ENCODE measurements at regions not wholly inside any gene's neighbourhood (a gene's known extent, or its start where the extent isn't known, plus 50 kb on each side); places are given as distances from the start of the nearest gene placed in this dataset.
"Not testable (repeated sequence)": the region's sequence is repeated elsewhere in the genome, so short reads cannot be mapped to it uniquely, and the experiment has no call there.

DNA sequence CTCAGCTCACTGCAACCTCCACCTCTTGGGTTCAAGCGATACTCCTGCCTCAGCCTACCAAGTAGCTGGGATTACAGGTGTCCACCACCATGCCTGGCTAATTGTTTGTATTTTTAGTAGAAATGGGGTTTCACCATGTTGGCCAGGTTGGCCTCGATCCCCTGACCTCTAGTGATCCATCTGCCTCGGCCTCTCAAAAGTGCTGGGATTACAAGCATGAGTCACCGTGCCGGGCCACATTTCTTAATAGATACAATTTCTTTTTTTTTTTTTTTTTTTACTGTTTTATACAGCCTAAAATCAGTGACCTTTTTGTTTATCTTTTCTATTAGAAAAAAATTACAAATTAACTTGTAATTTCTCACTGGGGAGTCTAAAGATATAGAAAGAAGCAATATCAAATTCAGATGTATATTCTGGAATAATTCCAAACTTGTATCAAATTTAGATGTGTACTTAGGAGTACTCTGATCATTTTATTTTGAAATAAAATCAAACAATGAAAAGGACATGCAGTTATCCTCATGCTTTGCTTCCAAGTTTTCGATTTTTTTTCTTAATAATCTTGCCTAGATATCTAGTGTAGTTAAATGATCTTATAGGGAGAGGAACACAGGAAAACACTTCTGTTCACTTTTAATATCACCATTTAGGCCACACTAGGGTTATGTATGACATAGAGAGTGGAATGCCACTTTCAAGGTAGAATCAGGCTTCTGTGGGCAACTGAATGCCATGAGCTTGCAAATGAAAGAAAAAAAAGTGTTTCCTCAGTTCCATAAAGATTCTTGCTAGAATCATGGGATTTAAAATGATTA is 1089.3 kb downstream of the SUCLG1 start:
- DNase-seq (ENCODE audit: low spot score): no peak
- TF ChIP-seq, protein P1, sequence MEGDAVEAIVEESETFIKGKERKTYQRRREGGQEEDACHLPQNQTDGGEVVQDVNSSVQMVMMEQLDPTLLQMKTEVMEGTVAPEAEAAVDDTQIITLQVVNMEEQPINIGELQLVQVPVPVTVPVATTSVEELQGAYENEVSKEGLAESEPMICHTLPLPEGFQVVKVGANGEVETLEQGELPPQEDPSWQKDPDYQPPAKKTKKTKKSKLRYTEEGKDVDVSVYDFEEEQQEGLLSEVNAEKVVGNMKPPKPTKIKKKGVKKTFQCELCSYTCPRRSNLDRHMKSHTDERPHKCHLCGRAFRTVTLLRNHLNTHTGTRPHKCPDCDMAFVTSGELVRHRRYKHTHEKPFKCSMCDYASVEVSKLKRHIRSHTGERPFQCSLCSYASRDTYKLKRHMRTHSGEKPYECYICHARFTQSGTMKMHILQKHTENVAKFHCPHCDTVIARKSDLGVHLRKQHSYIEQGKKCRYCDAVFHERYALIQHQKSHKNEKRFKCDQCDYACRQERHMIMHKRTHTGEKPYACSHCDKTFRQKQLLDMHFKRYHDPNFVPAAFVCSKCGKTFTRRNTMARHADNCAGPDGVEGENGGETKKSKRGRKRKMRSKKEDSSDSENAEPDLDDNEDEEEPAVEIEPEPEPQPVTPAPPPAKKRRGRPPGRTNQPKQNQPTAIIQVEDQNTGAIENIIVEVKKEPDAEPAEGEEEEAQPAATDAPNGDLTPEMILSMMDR (IDR thresholded peaks at IDR 0.05; ENCODE audit: extremely low read depth, missing control alignments): no peak

DNA sequence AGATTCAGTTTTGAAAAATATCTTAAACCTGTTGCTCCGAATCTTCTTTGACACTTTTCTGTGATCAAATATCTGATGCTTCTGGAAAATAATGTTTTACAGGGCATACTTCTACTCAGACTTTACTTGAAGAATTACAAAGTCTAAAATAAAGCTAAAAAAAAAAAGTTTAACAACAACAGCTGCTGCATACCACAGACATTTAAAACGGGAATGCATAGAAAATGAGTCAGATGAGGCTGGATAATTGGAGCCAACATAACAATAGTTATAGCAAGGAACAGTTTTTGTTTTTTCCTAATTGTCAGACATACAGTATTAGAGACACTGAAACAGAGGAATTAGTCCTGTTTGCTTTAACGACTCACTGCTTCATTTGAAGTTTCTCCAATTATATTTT is 1090.2 kb downstream of the SUCLG1 start:
- no peak for DNase-seq (ENCODE audit: low spot score)
- TF ChIP-seq, protein P1 (IDR thresholded peaks at IDR 0.05; ENCODE audit: extremely low read depth, missing control alignments): no peak

DNA sequence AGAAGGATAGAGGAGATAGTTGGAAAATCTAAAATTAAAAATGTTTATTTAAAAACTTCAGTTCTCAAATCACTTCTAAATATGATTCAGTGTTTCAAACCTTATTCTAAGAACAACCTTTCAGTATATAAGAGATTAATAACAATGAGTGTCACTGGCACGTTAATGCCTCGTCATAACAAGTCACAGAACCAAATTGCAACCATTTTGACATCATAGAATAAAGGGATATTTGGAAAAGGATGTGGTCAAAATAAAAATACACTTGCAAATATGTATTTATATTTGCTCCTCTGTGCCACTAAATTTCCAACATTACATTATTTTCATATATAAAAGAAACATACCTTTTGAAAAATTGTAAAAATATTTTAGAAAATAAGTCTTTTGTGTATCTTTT is 1090.6 kb downstream of the SUCLG1 start:
- TF ChIP-seq, protein P1 (IDR thresholded peaks at IDR 0.05; ENCODE audit: extremely low read depth, missing control alignments): no peak
- no peak for DNase-seq (ENCODE audit: low spot score)

DNA sequence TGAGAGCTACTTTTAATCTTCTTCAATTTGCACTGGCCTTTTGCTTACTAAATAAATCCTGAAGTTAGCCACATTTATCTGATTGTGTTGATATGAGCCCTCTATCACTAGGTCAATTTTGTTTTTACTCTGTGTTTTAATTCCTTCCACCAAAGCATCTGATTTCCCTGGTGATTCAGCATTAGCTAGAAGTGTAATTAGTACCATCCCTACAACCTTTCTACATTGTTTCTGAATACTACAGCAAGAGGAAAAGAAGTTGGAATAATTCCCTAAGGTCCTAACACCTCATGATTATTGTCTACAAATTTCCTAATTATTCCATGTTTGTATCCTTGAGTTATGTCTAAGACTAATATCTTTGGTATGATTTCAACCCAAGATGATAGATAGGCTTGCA is 1093.6 kb downstream of the SUCLG1 start:
- no peak for DNase-seq (ENCODE audit: low spot score)
- TF ChIP-seq, protein P1 (IDR thresholded peaks at IDR 0.05; ENCODE audit: extremely low read depth, missing control alignments): no peak

DNA sequence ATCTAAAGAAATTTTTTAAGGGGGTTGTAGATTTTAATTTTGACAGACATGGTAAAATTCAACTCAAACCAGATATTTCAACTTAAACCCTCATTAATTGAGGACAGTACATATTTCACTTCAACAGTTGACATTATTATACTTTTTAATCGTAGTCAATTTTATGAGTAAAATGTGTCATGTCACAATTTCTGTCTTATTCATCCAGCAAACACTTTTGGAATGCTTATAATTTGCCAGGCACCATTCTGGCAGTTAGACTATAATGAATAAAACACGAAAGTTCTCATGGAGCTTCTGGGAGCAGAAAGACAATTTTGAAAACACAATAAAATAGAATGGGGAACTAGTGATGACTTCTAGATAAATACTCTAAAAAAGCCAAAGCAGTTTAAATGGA is 1094.8 kb downstream of the SUCLG1 start:
- no peak for DNase-seq (ENCODE audit: low spot score)
- TF ChIP-seq, protein P1 (IDR thresholded peaks at IDR 0.05; ENCODE audit: extremely low read depth, missing control alignments): no peak

DNA sequence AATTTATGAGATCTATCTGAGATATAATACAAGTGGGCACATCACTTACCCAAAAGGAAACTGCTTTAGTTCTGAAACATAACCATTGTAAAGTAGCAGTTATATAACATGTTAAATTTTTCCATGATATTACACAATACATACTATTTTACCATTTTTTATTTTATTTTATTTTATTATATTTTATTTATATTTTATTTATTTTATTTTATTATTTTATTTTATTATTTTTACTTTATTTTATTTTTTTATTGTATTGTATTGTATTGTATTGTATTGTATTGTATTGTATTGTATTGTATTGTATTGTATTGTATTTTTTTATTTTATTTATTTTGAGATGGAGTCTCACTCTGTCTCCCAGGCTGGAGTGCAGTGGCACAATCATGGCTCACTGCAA is 1095.9 kb downstream of the SUCLG1 start:
- DNase-seq (ENCODE audit: low spot score): not testable (repeated sequence)

DNA sequence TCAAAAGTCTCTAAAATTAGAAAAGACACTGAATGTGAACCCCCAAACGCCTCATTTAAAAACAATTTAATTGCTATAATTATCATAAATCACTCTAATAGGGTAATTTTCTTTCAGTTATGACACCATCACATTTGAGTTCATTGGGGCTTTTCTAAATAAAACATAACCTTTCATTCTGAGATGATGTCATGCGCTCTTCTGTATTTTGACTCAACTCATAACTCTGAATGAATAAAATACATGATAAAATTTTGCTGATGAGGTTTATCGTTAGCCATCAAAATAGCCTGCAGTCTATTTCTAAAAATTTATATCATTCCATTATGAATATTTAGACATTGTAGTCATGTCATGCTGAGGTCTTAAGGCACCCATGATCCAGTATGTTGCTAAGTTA is 1099.7 kb downstream of the SUCLG1 start:
- no peak for DNase-seq (ENCODE audit: low spot score)
- TF ChIP-seq, protein P1 (IDR thresholded peaks at IDR 0.05; ENCODE audit: extremely low read depth, missing control alignments): no peak

DNA sequence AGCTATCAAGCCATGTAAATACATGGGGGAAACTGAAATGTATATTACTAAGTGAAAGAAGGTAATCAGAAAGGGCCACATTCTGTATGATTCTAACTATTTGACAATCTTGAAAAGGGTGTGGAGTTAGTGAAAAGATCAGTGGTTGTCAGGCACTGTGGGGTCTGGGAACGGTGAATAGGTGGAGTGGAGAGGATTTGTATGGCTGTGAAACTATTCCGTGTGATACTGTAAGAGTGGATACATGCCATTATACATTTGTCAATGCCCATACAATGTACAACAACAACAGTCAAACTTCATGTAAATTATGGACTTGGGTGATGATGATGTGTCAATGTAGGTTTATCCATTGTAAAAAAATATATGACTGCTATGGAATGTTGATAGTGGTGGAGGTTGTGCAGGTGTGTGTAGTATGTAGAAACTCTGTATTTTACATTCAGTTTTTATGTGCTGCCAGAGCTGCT is 1116.2 kb downstream of the SUCLG1 start:
- DNase-seq (ENCODE audit: low spot score): no peak
- TF ChIP-seq, protein P1 (IDR thresholded peaks at IDR 0.05; ENCODE audit: extremely low read depth, missing control alignments): no peak

Measured in GM20000 (cell line).